22Rv1 (cell line): ENCODE measurements at regions not wholly inside any gene's neighbourhood (a gene's known extent, or its start where the extent isn't known, plus 50 kb on each side); places are given as distances from the start of the nearest gene placed in this dataset.

Experiments used
- CTCF ChIP-seq: fragments of 450-650 bp; IDR thresholded peaks from 2 replicates; pipeline ENCODE4 v1.5.1; 2017; ENCODE audit warnings: mild to moderate bottlenecking
- ZFX ChIP-seq: fragments of 450-650 bp; IDR thresholded peaks from 2 replicates; pipeline ENCODE4 v1.6.1; 2017; ENCODE audit warnings: antibody characterized with exemption, borderline replicate concordance

GRCh38 chr1:239920214-239920613 lies 171.5 kb upstream of the FMN2 start:
- TF ChIP-seq CTCF (no peak), ZFX (no peak)
